Cardiac muscle cell (in vitro differentiated cells and primary cell): ENCODE measurements at regions not wholly inside any gene's neighbourhood (a gene's known extent, or its start where the extent isn't known, plus 50 kb on each side); places are given as distances from the start of the nearest gene placed in this dataset.

ENCODE experiments used
- DNase-seq, 2 donors: peaks; one replicate each; pipeline versions ENCODE4 v3.0.0 to v3.0.0-alpha.2; 2010 to 2017; ENCODE audit warnings: low read depth in 1 of 2, low spot score in 1 of 2
- H3K27ac ChIP-seq: fragments of 200-600 bp; sonication (generic); 2 replicates; pipeline ENCODE4 v1.5.1; 2016
- H3K27me3 ChIP-seq: fragments of 200-600 bp; sonication (generic); 2 replicates; pipeline ENCODE4 v1.6.0; 2016; ENCODE audit warnings: control low read depth
- H3K36me3 ChIP-seq: fragments of 200-600 bp; sonication (generic); 2 replicates; pipeline ENCODE4 v1.5.1; 2016; ENCODE audit warnings: control low read depth
- H3K4me1 ChIP-seq: fragments of 200-600 bp; sonication (generic); 2 replicates; pipeline ENCODE4 v1.8.1; 2017; ENCODE audit warnings: low read depth, mild to moderate bottlenecking, mixed run types
- H3K4me3 ChIP-seq: fragments of 200-600 bp; sonication (generic); 2 replicates; pipeline ENCODE4 v1.5.1; 2016; ENCODE audit warnings: mild to moderate bottlenecking
- H3K9me3 ChIP-seq: fragments of 200-600 bp; sonication (generic); 2 replicates; pipeline ENCODE4 v1.5.1; 2017; ENCODE audit warnings: low read depth, mild to moderate bottlenecking, control low read depth
- CTCF ChIP-seq: IDR thresholded peaks from 2 replicates; pipeline ENCODE4 v1.5.1; 2012; ENCODE audit warnings: low read depth, mild to moderate bottlenecking, low read length

- no peaks in the 10 kb centered on the region for H3K4me1 ChIP-seq
- H3K27ac ChIP-seq: no peak overlapping the region
- no peak for TF ChIP-seq CTCF
- no peaks in the 10 kb centered on the region for H3K27me3 ChIP-seq
- no peaks in the 10 kb centered on the region for H3K9me3 ChIP-seq
- no peak for DNase-seq
- no peaks in the 10 kb centered on the region for H3K36me3 ChIP-seq
- no peak overlapping the region for H3K4me3 ChIP-seq
Measured at GRCh38 chr2:78070693-78071092, 548.5 kb upstream of the LRRTM4 start.

GRCh38 chr2:78077633-78078032 is 555.5 kb upstream of the LRRTM4 start:
- Histone ChIP-seq H3K9me3 (no peaks in the 10 kb centered on the region), H3K4me3 (no peak overlapping the region), H3K27me3 (no peaks in the 10 kb centered on the region), H3K36me3 (no peaks in the 10 kb centered on the region), H3K4me1 (no peaks in the 10 kb centered on the region), H3K27ac (no peak overlapping the region)
- DNase-seq: no peak
- no peak for TF ChIP-seq CTCF

DNA sequence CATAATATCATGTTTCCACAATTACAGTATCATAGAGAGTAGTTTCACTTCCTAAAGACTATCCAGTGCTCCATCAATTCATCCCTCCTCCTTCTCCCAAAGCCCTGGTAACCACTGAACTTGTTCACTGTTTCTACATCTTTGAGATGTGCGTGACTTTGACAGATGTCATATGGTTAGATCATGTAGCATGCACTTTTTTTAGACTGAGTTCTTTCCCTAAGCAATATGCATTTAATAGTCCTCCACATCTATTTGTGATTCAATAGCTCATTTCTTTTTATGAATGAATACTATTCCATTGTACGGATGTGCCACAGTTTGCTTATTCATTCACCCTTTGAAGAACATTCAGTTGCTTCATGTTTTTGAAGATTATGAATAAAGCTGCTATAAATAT is 560.4 kb upstream of the LRRTM4 start:
- Histone ChIP-seq H3K27ac (no peak overlapping the region), H3K9me3 (no peaks in the 10 kb centered on the region), H3K27me3 (no peaks in the 10 kb centered on the region), H3K4me1 (no peaks in the 10 kb centered on the region), H3K4me3 (no peak overlapping the region), H3K36me3 (no peaks in the 10 kb centered on the region)
- TF ChIP-seq CTCF: no peak
- no peak for DNase-seq

DNA sequence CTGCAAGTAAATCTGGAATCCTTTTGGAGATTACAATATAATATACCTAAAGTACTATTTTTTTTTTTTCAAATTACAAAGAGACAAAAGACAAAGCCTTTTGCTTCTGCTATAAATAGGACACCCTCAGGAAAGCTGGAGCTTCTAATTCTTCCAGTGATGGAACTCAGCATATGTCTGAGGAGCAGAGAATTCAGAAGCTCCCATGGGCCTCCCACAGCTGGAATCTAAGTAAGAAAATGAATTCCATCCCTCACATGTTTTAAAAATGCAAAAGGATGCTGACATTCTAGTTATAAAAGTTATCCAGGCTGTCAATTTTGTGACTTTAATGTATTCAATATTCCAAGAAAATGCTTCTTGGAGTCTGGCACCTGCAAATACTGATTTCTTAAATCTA is 571.3 kb upstream of the LRRTM4 start:
- H3K27ac ChIP-seq: no peak overlapping the region
- H3K9me3 ChIP-seq: no peaks in the 10 kb centered on the region
- no peak overlapping the region for H3K4me3 ChIP-seq
- H3K36me3 ChIP-seq: no peaks in the 10 kb centered on the region
- no peak for TF ChIP-seq CTCF
- DNase-seq: no peak
- H3K27me3 ChIP-seq: no peaks in the 10 kb centered on the region
- H3K4me1 ChIP-seq: no peaks in the 10 kb centered on the region

- TF ChIP-seq CTCF: no peak
- H3K27ac ChIP-seq: no peak overlapping the region
Measured at GRCh38 chr2:78109272-78109671, 587.1 kb upstream of the LRRTM4 start.

GRCh38 chr2:78115291-78115690 is 593.1 kb upstream of the LRRTM4 start:
- Histone ChIP-seq H3K4me3 (no peak overlapping the region), H3K36me3 (no peaks in the 10 kb centered on the region), H3K4me1 (no peaks in the 10 kb centered on the region), H3K27me3 (no peaks in the 10 kb centered on the region), H3K27ac (no peak overlapping the region), H3K9me3 (no peaks in the 10 kb centered on the region)
- TF ChIP-seq CTCF: no peak
- no peak for DNase-seq

More at GRCh38 chr2:78109272-78109671, 587.1 kb upstream of the LRRTM4 start:
- Histone ChIP-seq H3K4me1 (no peaks in the 10 kb centered on the region), H3K27me3 (no peaks in the 10 kb centered on the region), H3K4me3 (no peak overlapping the region), H3K9me3 (no peaks in the 10 kb centered on the region), H3K36me3 (no peaks in the 10 kb centered on the region)
- no peak for DNase-seq
